Esophagus muscularis mucosa (tissue), 3 donors: ENCODE measurements at regions not wholly inside any gene's neighbourhood (a gene's known extent, or its start where the extent isn't known, plus 50 kb on each side); places are given as distances from the start of the nearest gene placed in this dataset.

Source experiments
- POLR2A ChIP-seq: fragments of 450-650 bp; IDR thresholded peaks from one replicate; pipeline ENCODE4 v1.6.1; 2017; ENCODE audit warnings: antibody characterized with exemption, moderate library complexity, mild to moderate bottlenecking, low read depth
- TF ChIP-seq, protein P1 (sequence below), 3 experiments: fragments of 200-600 bp in 2 of 3; fragments of 450-650 bp in 1 of 3; sonication (generic) in 2 of 3; IDR thresholded peaks; one replicate each; pipeline ENCODE4 v1.5.1; 2017 to 2019; ENCODE audit warnings: antibody characterized with exemption in 3 of 3, mild to moderate bottlenecking in 2 of 3, moderate library complexity in 1 of 3

DNA sequence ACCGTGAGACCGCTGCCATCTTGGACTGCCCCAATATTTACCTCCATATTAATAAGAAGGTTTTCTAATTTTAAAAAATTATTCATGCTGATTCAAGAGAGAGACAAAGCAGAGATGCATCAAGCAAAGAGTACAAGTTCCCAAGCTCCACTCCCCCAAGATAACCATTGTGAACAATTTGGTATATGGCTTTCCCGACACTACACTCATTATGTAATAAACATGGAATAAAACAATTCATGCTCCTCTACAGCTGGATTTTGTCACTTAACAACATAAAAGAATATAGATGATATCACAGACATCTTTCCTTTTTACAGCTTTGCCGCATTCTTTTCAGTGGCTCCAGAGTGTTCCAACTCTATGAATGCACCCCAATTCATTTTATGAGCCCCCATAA is 307.6 kb downstream of the FGFR2 start:
- TF ChIP-seq POLR2A, result no peak
- TF ChIP-seq, protein P1, sequence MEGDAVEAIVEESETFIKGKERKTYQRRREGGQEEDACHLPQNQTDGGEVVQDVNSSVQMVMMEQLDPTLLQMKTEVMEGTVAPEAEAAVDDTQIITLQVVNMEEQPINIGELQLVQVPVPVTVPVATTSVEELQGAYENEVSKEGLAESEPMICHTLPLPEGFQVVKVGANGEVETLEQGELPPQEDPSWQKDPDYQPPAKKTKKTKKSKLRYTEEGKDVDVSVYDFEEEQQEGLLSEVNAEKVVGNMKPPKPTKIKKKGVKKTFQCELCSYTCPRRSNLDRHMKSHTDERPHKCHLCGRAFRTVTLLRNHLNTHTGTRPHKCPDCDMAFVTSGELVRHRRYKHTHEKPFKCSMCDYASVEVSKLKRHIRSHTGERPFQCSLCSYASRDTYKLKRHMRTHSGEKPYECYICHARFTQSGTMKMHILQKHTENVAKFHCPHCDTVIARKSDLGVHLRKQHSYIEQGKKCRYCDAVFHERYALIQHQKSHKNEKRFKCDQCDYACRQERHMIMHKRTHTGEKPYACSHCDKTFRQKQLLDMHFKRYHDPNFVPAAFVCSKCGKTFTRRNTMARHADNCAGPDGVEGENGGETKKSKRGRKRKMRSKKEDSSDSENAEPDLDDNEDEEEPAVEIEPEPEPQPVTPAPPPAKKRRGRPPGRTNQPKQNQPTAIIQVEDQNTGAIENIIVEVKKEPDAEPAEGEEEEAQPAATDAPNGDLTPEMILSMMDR (IDR thresholded peaks at IDR 0.05), result no peak
